ENCODE measurements at regions not wholly inside any gene's neighbourhood (a gene's known extent, or its start where the extent isn't known, plus 50 kb on each side); places are given as distances from the start of the nearest gene placed in this dataset.

DNA sequence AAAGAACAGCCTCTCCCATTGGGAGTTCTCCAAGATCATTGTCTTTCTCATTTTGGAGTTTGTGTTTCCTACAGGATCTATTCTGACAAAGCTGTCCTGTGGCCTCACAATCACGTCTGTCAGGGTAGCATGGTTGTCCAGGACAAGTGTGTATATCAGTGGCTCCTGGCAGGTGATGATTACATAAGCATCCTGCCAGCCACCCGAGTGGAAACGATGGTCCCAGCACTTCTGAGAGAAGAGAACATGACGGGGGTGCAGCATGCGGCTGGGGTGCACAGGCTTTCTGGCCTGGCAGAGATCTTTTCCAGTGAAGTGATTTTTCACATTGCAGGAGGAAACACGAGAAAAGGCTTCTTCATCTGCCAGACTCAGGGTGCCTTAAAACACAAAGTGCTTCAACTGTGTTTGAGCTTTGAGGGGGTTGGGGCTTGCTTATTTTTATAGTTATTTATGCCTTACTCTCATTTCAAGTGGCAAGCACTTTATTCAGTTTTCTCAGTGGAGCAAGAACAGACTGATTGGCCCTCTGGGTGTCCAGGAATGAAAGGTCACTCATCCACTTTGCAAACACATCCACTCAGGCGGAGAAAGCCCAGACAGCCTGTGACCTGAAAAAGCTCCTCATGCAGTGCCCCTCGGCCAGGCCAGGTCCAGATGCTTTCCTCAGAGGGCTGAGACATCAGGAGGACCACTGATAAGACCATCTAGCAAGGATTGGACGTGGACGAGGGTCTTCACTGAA is 186.0 kb downstream of the DUSP10 start:
- no peaks in the 10 kb centered on the region for H3K36me3 ChIP-seq (ENCODE audit: insufficient read depth, low read length)
- H3K4me1 Mint-ChIP-seq (ENCODE audit: low read depth, unreplicated experiment), result no peaks in the 10 kb centered on the region
- no peaks in the 10 kb centered on the region for H3K79me2 ChIP-seq (ENCODE audit: insufficient read depth, low read length)
- TF ChIP-seq, protein P1, sequence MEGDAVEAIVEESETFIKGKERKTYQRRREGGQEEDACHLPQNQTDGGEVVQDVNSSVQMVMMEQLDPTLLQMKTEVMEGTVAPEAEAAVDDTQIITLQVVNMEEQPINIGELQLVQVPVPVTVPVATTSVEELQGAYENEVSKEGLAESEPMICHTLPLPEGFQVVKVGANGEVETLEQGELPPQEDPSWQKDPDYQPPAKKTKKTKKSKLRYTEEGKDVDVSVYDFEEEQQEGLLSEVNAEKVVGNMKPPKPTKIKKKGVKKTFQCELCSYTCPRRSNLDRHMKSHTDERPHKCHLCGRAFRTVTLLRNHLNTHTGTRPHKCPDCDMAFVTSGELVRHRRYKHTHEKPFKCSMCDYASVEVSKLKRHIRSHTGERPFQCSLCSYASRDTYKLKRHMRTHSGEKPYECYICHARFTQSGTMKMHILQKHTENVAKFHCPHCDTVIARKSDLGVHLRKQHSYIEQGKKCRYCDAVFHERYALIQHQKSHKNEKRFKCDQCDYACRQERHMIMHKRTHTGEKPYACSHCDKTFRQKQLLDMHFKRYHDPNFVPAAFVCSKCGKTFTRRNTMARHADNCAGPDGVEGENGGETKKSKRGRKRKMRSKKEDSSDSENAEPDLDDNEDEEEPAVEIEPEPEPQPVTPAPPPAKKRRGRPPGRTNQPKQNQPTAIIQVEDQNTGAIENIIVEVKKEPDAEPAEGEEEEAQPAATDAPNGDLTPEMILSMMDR (IDR thresholded peaks at IDR 0.05; ENCODE audit: insufficient read depth, low read depth, low read length), result no peak
- TF ChIP-seq EZH2 (IDR thresholded peaks at IDR 0.05; ENCODE audit: insufficient read depth, low read length), result no peak
- H3K4me3 ChIP-seq (ENCODE audit: insufficient read depth, low read depth, low read length), result no peak overlapping the region
- H3K27ac ChIP-seq (ENCODE audit: low read depth, low read length), result no peak overlapping the region
- H3K9me3 ChIP-seq (ENCODE audit: insufficient read depth, low read depth, low read length), result no peaks in the 10 kb centered on the region
- no peaks in the 10 kb centered on the region for H3K27me3 ChIP-seq (ENCODE audit: insufficient read depth, low read length)
- no peaks in the 10 kb centered on the region for H3K4me1 ChIP-seq (ENCODE audit: insufficient read depth, low read length)
- H3K9ac ChIP-seq (ENCODE audit: low read length), result no peak overlapping the region
- no peak overlapping the region for H3K27ac Mint-ChIP-seq (ENCODE audit: unreplicated experiment)
- FAIRE-seq, result no peak
- no peaks in the 10 kb centered on the region for H4K20me1 ChIP-seq (ENCODE audit: insufficient read depth, low read length)
- no peak overlapping the region for H3K4me2 ChIP-seq (ENCODE audit: low read length)
- no peak overlapping the region for H3K4me3 Mint-ChIP-seq (ENCODE audit: unreplicated experiment)
- no peaks in the 10 kb centered on the region for H3K9me3 Mint-ChIP-seq (ENCODE audit: unreplicated experiment)
- no peak for DNase-seq (ENCODE audit: low read depth)
- H2AFZ ChIP-seq (ENCODE audit: low read depth, low read length), result no peak overlapping the region
- no peaks in the 10 kb centered on the region for H3K27me3 Mint-ChIP-seq (ENCODE audit: low read depth, unreplicated experiment)
- no peaks in the 10 kb centered on the region for H3K36me3 Mint-ChIP-seq (ENCODE audit: low read depth, unreplicated experiment)

DNA sequence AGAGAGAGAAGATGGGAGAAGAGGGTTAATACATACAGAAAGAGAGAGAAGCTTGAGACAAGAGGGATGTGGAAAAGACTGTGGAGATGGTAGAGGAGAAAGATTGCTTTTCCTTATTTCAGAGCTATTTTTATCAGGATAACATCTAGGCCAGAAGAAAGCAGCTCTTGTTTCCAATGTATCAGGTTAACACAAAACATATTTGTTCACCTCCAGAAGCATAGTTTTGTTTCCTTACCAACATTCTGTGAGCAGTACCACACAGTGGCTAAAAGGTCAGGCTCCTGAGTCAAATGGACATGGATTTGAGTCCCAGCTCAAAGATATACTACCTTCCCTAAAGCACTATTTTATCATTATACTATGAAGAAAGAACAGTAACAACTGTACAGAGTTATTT is 185.5 kb downstream of the DUSP10 start:
- H3K4me1 ChIP-seq (ENCODE audit: insufficient read depth, low read length), result no peaks in the 10 kb centered on the region
- H3K27me3 ChIP-seq (ENCODE audit: insufficient read depth, low read length), result no peaks in the 10 kb centered on the region
- H3K9me3 Mint-ChIP-seq (ENCODE audit: unreplicated experiment), result no peaks in the 10 kb centered on the region
- no peaks in the 10 kb centered on the region for H3K36me3 Mint-ChIP-seq (ENCODE audit: low read depth, unreplicated experiment)
- H3K36me3 ChIP-seq (ENCODE audit: insufficient read depth, low read length), result no peaks in the 10 kb centered on the region
- no peaks in the 10 kb centered on the region for H3K4me1 Mint-ChIP-seq (ENCODE audit: low read depth, unreplicated experiment)
- FAIRE-seq, result no peak
- no peak overlapping the region for H3K4me2 ChIP-seq (ENCODE audit: low read length)
- no peak overlapping the region for H2AFZ ChIP-seq (ENCODE audit: low read depth, low read length)
- no peak for TF ChIP-seq EZH2 (IDR thresholded peaks at IDR 0.05; ENCODE audit: insufficient read depth, low read length)
- TF ChIP-seq, protein P1 (IDR thresholded peaks at IDR 0.05; ENCODE audit: insufficient read depth, low read depth, low read length), result no peak
- no peak overlapping the region for H3K4me3 Mint-ChIP-seq (ENCODE audit: unreplicated experiment)
- no peak overlapping the region for H3K4me3 ChIP-seq (ENCODE audit: insufficient read depth, low read depth, low read length)
- H3K79me2 ChIP-seq (ENCODE audit: insufficient read depth, low read length), result no peaks in the 10 kb centered on the region
- H3K9me3 ChIP-seq (ENCODE audit: insufficient read depth, low read depth, low read length), result no peaks in the 10 kb centered on the region
- H3K27me3 Mint-ChIP-seq (ENCODE audit: low read depth, unreplicated experiment), result no peaks in the 10 kb centered on the region
- no peak overlapping the region for H3K27ac ChIP-seq (ENCODE audit: low read depth, low read length)
- H4K20me1 ChIP-seq (ENCODE audit: insufficient read depth, low read length), result no peaks in the 10 kb centered on the region
- no peak overlapping the region for H3K9ac ChIP-seq (ENCODE audit: low read length)
- no peak overlapping the region for H3K27ac Mint-ChIP-seq (ENCODE audit: unreplicated experiment)
- DNase-seq (ENCODE audit: low read depth), result no peak

DNA sequence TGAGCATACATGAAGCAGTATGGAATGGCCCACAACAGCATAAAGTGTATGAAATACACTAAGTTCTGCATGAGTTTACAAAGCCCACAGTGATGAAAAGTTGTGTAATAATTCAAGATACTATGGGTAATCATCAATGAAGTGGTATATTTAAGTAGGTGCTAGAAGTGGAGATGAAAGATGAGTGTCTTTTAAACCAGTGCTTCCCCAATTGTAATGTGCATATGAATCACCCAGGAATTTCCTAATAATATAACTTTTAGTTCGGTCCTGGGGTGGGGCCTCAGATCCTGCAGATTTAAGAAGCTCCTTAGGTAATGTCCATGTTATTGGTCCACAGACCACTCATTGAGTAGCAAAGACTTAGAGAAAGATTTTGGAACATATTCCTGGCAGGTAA is 184.9 kb downstream of the DUSP10 start:
- no peaks in the 10 kb centered on the region for H3K36me3 Mint-ChIP-seq (ENCODE audit: low read depth, unreplicated experiment)

More for the DNA sequence above, 184.9 kb downstream of the DUSP10 start:
- H3K27me3 ChIP-seq (ENCODE audit: insufficient read depth, low read length), result no peaks in the 10 kb centered on the region
- H3K4me2 ChIP-seq (ENCODE audit: low read length), result no peak overlapping the region
- DNase-seq (ENCODE audit: low read depth), result no peak
- H3K36me3 ChIP-seq (ENCODE audit: insufficient read depth, low read length), result no peaks in the 10 kb centered on the region
- Mint-ChIP-seq H3K4me1 (ENCODE audit: low read depth, unreplicated experiment) (no peaks in the 10 kb centered on the region), H3K4me3 (ENCODE audit: unreplicated experiment) (no peak overlapping the region), H3K9me3 (ENCODE audit: unreplicated experiment) (no peaks in the 10 kb centered on the region), H3K27me3 (ENCODE audit: low read depth, unreplicated experiment) (no peaks in the 10 kb centered on the region), H3K27ac (ENCODE audit: unreplicated experiment) (no peak overlapping the region)
- TF ChIP-seq, protein P1 (IDR thresholded peaks at IDR 0.05; ENCODE audit: insufficient read depth, low read depth, low read length), result no peak
- TF ChIP-seq EZH2 (IDR thresholded peaks at IDR 0.05; ENCODE audit: insufficient read depth, low read length), result no peak
- no peaks in the 10 kb centered on the region for H4K20me1 ChIP-seq (ENCODE audit: insufficient read depth, low read length)
- no peak overlapping the region for H3K4me3 ChIP-seq (ENCODE audit: insufficient read depth, low read depth, low read length)
- no peak overlapping the region for H2AFZ ChIP-seq (ENCODE audit: low read depth, low read length)
- no peak for FAIRE-seq
- no peaks in the 10 kb centered on the region for H3K79me2 ChIP-seq (ENCODE audit: insufficient read depth, low read length)
- no peaks in the 10 kb centered on the region for H3K4me1 ChIP-seq (ENCODE audit: insufficient read depth, low read length)
- H3K9ac ChIP-seq (ENCODE audit: low read length), result no peak overlapping the region
- no peaks in the 10 kb centered on the region for H3K9me3 ChIP-seq (ENCODE audit: insufficient read depth, low read depth, low read length)
- H3K27ac ChIP-seq (ENCODE audit: low read depth, low read length), result no peak overlapping the region

Measured in astrocyte (in vitro differentiated cells and primary cell).